ENCODE measurements at regions not wholly inside any gene's neighbourhood (a gene's known extent, or its start where the extent isn't known, plus 50 kb on each side); places are given as distances from the start of the nearest gene placed in this dataset.

- TF ChIP-seq TCF12 (IDR thresholded peaks at IDR 0.05; ENCODE audit: low read depth) (no peak), USF1 (IDR thresholded peaks at IDR 0.05) (no peak), MAX (IDR thresholded peaks at IDR 0.05) (no peak), NFIC (IDR thresholded peaks at IDR 0.05) (no peak), TAF1 (IDR thresholded peaks at IDR 0.05; ENCODE audit: low read depth) (no peak), ZBTB7A (IDR thresholded peaks at IDR 0.05; ENCODE audit: low read depth) (no peak), TEAD4 (IDR thresholded peaks at IDR 0.05) (no peak), FOXM1 (IDR thresholded peaks at IDR 0.05; ENCODE audit: borderline replicate concordance, low read depth) (no peak), EP300 (IDR thresholded peaks at IDR 0.05; ENCODE audit: borderline replicate concordance) (no peak)
Observed at GRCh38 chr6:2542101-2542857, 208.4 kb downstream of the MYLK4 start.

GRCh38 chr6:2536451-2536850 is 214.3 kb downstream of the MYLK4 start:
- TF ChIP-seq TEAD4 (IDR thresholded peaks at IDR 0.05): no peak
- no peak for TF ChIP-seq USF1 (IDR thresholded peaks at IDR 0.05)
- TF ChIP-seq MAX (IDR thresholded peaks at IDR 0.05): no peak
- TF ChIP-seq CEBPB (IDR thresholded peaks at IDR 0.05): no peak
- no peak for TF ChIP-seq ZBTB7A (IDR thresholded peaks at IDR 0.05; ENCODE audit: low read depth)

GRCh38 chr6:2535506-2535905 is 215.2 kb downstream of the MYLK4 start:
- no peak for TF ChIP-seq RAD21 (IDR thresholded peaks at IDR 0.05; ENCODE audit: low read depth)
- no peak for TF ChIP-seq YY1 (IDR thresholded peaks at IDR 0.05; ENCODE audit: low read depth)
- no peak for TF ChIP-seq CEBPB (IDR thresholded peaks at IDR 0.05)
- no peak for TF ChIP-seq FOXM1 (IDR thresholded peaks at IDR 0.05; ENCODE audit: borderline replicate concordance, low read depth)
- TF ChIP-seq CREB1 (IDR thresholded peaks at IDR 0.05; ENCODE audit: low read depth): no peak
- TF ChIP-seq USF1 (IDR thresholded peaks at IDR 0.05): no peak
- no peak for TF ChIP-seq TAF1 (IDR thresholded peaks at IDR 0.05; ENCODE audit: low read depth)
- TF ChIP-seq EGR1 (IDR thresholded peaks at IDR 0.05): no peak
- no peak for TF ChIP-seq TEAD4 (IDR thresholded peaks at IDR 0.05)
- no peak for TF ChIP-seq NFIC (IDR thresholded peaks at IDR 0.05)
- no peak for TF ChIP-seq MAX (IDR thresholded peaks at IDR 0.05)
- TF ChIP-seq REST (IDR thresholded peaks at IDR 0.05; ENCODE audit: low read depth): no peak
- TF ChIP-seq EP300 (IDR thresholded peaks at IDR 0.05; ENCODE audit: borderline replicate concordance): no peak
- no peak for TF ChIP-seq ZBTB7A (IDR thresholded peaks at IDR 0.05; ENCODE audit: low read depth)
- TF ChIP-seq TCF12 (IDR thresholded peaks at IDR 0.05; ENCODE audit: low read depth): no peak

GRCh38 chr6:2534406-2535042 is 216.2 kb downstream of the MYLK4 start:
- no peak for TF ChIP-seq REST (IDR thresholded peaks at IDR 0.05; ENCODE audit: low read depth)
- no peak for TF ChIP-seq TEAD4 (IDR thresholded peaks at IDR 0.05)
- no peak for TF ChIP-seq EP300 (IDR thresholded peaks at IDR 0.05; ENCODE audit: borderline replicate concordance)
- no peak for TF ChIP-seq FOXM1 (IDR thresholded peaks at IDR 0.05; ENCODE audit: borderline replicate concordance, low read depth)
- no peak for TF ChIP-seq EGR1 (IDR thresholded peaks at IDR 0.05)
- TF ChIP-seq RAD21 (IDR thresholded peaks at IDR 0.05; ENCODE audit: low read depth): no peak
- no peak for TF ChIP-seq CEBPB (IDR thresholded peaks at IDR 0.05)
- no peak for TF ChIP-seq USF1 (IDR thresholded peaks at IDR 0.05)
- TF ChIP-seq NFIC (IDR thresholded peaks at IDR 0.05): no peak
- TF ChIP-seq YY1 (IDR thresholded peaks at IDR 0.05; ENCODE audit: low read depth): no peak
- no peak for TF ChIP-seq ZBTB7A (IDR thresholded peaks at IDR 0.05; ENCODE audit: low read depth)
- TF ChIP-seq CREB1 (IDR thresholded peaks at IDR 0.05; ENCODE audit: low read depth): no peak
- TF ChIP-seq MAX (IDR thresholded peaks at IDR 0.05): no peak
- TF ChIP-seq TCF12 (IDR thresholded peaks at IDR 0.05; ENCODE audit: low read depth): no peak
- TF ChIP-seq TAF1 (IDR thresholded peaks at IDR 0.05; ENCODE audit: low read depth): no peak
